ENCODE measurements at regions not wholly inside any gene's neighbourhood (a gene's known extent, or its start where the extent isn't known, plus 50 kb on each side); places are given as distances from the start of the nearest gene placed in this dataset.
A peak's percentile ranks its signal among the peaks of the same experiment; 100 is the strongest.

- TF ChIP-seq ZMIZ1 (IDR thresholded peaks at IDR 0.05; ENCODE audit: low read depth in 2 of 2, low read length in 2 of 2), result no peak
Observed at GRCh38 chr10:31689233-31689632, 239.4 kb downstream of the ARHGAP12 start (continued).

GRCh38 chr10:31687663-31688482 is 240.8 kb downstream of the ARHGAP12 start:
- ChIA-PET POLR2A (no interaction called here), CTCF (ENCODE audit: low intra/inter-chr PET ratio) (interaction anchor here (0.7 kb wide), 1 partner anchor 309 kb away, joined by 5 read pairs; no protein-coding TSS in a partner anchor)
- peak; percentile 62 for FAIRE-seq
- BruUV-seq (replicated peaks), result no TSS peak
- Histone ChIP-seq H3K27me3 (ENCODE audit: control insufficient read depth in 2 of 2, insufficient read depth in 2 of 2, low read length in 2 of 2) (no peaks in the 10 kb centered on the region), H3K27ac (ENCODE audit: extremely low read depth, low read depth, low read length) (no peak overlapping the region), H3K9me3 (replicated peaks; ENCODE audit: control insufficient read depth, insufficient read depth, low read depth, low read length) (no peaks in the 10 kb centered on the region), H3K4me1 (replicated peaks in 1 of 2; ENCODE audit: control insufficient read depth in 2 of 2, insufficient read depth in 2 of 2, low read length in 2 of 2) (no peaks in the 10 kb centered on the region), H3K4me2 (ENCODE audit: insufficient read depth, low read length) (no peak overlapping the region), H3K4me3 (no peak overlapping the region), H3K36me3 (ENCODE audit: control insufficient read depth, insufficient read depth, low read length) (no peaks in the 10 kb centered on the region), H3K9ac (ENCODE audit: insufficient read depth in 1 of 2, low read depth in 2 of 2, low read length in 2 of 2) (no peak overlapping the region), H3K9me1 (ENCODE audit: control insufficient read depth, insufficient read depth, low read length) (no peaks in the 10 kb centered on the region), H2AFZ (ENCODE audit: low read depth, low read length) (no peak overlapping the region), H3K79me2 (ENCODE audit: control insufficient read depth, insufficient read depth, low read length) (no peaks in the 10 kb centered on the region), H4K20me1 (replicated peaks; ENCODE audit: control insufficient read depth, insufficient read depth, low read length) (no peaks in the 10 kb centered on the region)
- ATAC-seq, result no peak
- DNase-seq (ENCODE audit: extremely low read depth in 1 of 4, low spot score in 3 of 4), result no peak
- intact Hi-C loops (cut with micrococcal nuclease) (no loop called here), in situ Hi-C loops (cut with MboI) (no loop called here)
- 4% methylated on average over 3 of the region's 3 CpGs for WGBS (ENCODE audit: insufficient coverage, low coverage, missing lambda C conversion rate)
- TF ChIP-seq MAFG (tag; conservative IDR thresholded peaks at IDR 0.05) (no peak), MEF2A (IDR thresholded peaks at IDR 0.05; ENCODE audit: control insufficient read depth, low read depth, low read length) (no peak), CREB3L1 (IDR thresholded peaks at IDR 0.05; ENCODE audit: borderline replicate concordance, low read depth) (no peak), SIN3A (IDR thresholded peaks at IDR 0.05; ENCODE audit: borderline replicate concordance in 2 of 2, control insufficient read depth in 1 of 2, low read depth in 2 of 2, low read length in 2 of 2) (no peak), TEAD2 (tag; IDR thresholded peaks at IDR 0.05) (no peak), ARID1B (IDR thresholded peaks at IDR 0.05) (no peak), KLF10 (CRISPR knock-in tag; IDR thresholded peaks at IDR 0.05) (no peak), HDAC1 (IDR thresholded peaks at IDR 0.05) (no peak), ZNF699 (CRISPR knock-in tag; IDR thresholded peaks at IDR 0.05; ENCODE audit: insufficient replicate concordance) (no peak), ZNF445 (CRISPR knock-in tag; IDR thresholded peaks at IDR 0.05; ENCODE audit: low read depth) (no peak), NFXL1 (CRISPR knock-in tag; IDR thresholded peaks at IDR 0.05) (no peak), RBM39 (optimal IDR thresholded peaks at IDR 0.05; ENCODE audit: low read depth, low read length) (no peak)
- TF ChIP-seq, protein P1, sequence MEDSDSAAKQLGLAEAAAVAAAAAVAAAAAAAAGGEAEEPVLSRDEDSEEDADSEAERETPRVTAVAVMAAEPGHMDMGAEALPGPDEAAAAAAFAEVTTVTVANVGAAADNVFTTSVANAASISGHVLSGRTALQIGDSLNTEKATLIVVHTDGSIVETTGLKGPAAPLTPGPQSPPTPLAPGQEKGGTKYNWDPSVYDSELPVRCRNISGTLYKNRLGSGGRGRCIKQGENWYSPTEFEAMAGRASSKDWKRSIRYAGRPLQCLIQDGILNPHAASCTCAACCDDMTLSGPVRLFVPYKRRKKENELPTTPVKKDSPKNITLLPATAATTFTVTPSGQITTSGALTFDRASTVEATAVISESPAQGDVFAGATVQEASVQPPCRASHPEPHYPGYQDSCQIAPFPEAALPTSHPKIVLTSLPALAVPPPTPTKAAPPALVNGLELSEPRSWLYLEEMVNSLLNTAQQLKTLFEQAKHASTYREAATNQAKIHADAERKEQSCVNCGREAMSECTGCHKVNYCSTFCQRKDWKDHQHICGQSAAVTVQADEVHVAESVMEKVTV (CRISPR knock-in tag; IDR thresholded peaks at IDR 0.05), result no peak
